Trophoblast cell (in vitro differentiated cells and primary cell): ENCODE measurements at regions not wholly inside any gene's neighbourhood (a gene's known extent, or its start where the extent isn't known, plus 50 kb on each side); places are given as distances from the start of the nearest gene placed in this dataset.
"Not testable (repeated sequence)": the region's sequence is repeated elsewhere in the genome, so short reads cannot be mapped to it uniquely, and the experiment has no call there.

Experiments used
- DNase-seq, 2 donors: peaks; one replicate each; pipeline ENCODE4 v3.0.0-alpha.2; 2016
- H2AFZ ChIP-seq: 2 replicates; pipeline ENCODE4 v1.6.1; 2013; ENCODE audit warnings: low read length, moderate library complexity, mild to moderate bottlenecking; ENCODE audit not compliant: insufficient read depth, poor library complexity
- H2AK5ac ChIP-seq: 2 replicates; pipeline ENCODE4 v1.6.1; 2013; ENCODE audit warnings: mild to moderate bottlenecking, low read length
- H2BK120ac ChIP-seq: 2 replicates; pipeline ENCODE4 v1.6.1; 2013; ENCODE audit warnings: low read length, mild to moderate bottlenecking, moderate library complexity; ENCODE audit not compliant: insufficient read depth, poor library complexity
- H2BK12ac ChIP-seq: 2 replicates; pipeline ENCODE4 v1.6.1; 2013; ENCODE audit warnings: mild to moderate bottlenecking, low read length, moderate library complexity
- H2BK5ac ChIP-seq: 2 replicates; pipeline ENCODE4 v1.6.1; 2013; ENCODE audit warnings: low read length, low read depth, moderate library complexity, mild to moderate bottlenecking; ENCODE audit not compliant: poor library complexity
- H3K14ac ChIP-seq: 2 replicates; pipeline ENCODE4 v1.6.1; 2013; ENCODE audit warnings: mild to moderate bottlenecking, low read length
- H3K18ac ChIP-seq: 2 replicates; pipeline ENCODE4 v1.6.1; 2013; ENCODE audit warnings: mild to moderate bottlenecking, low read length
- H3K23ac ChIP-seq: 2 replicates; pipeline ENCODE4 v1.6.1; 2013; ENCODE audit warnings: low read length
- H3K27ac ChIP-seq: 2 replicates; pipeline ENCODE4 v1.5.1; 2013; ENCODE audit warnings: low read depth, mild to moderate bottlenecking, inconsistent platforms, low read length, moderate library complexity
- H3K27me3 ChIP-seq: 2 replicates; pipeline ENCODE4 v1.6.1; 2013; ENCODE audit warnings: inconsistent platforms, mild to moderate bottlenecking, low read length, moderate library complexity; ENCODE audit not compliant: insufficient read depth
- H3K36me3 ChIP-seq, 2 experiments: 1 replicate in 1 of 2; 2 replicates in 1 of 2; pipeline ENCODE4 v1.6.1; 2013; ENCODE audit warnings: low read length in 2 of 2, mild to moderate bottlenecking in 2 of 2, moderate library complexity in 1 of 2; ENCODE audit not compliant: insufficient read depth in 2 of 2, control insufficient read depth in 1 of 2
- H3K4ac ChIP-seq: 2 replicates; pipeline ENCODE4 v1.6.1; 2013; ENCODE audit warnings: low read depth, mild to moderate bottlenecking, low read length, moderate library complexity
- H3K4me1 ChIP-seq, 2 experiments: 1 replicate in 1 of 2; 2 replicates in 1 of 2; pipeline ENCODE4 v1.6.1; 2013; ENCODE audit warnings: low read length in 2 of 2, mild to moderate bottlenecking in 2 of 2, moderate library complexity in 1 of 2; ENCODE audit not compliant: insufficient read depth in 2 of 2, control insufficient read depth in 1 of 2
- H3K4me2 ChIP-seq: 2 replicates; pipeline ENCODE4 v1.6.1; 2013; ENCODE audit warnings: inconsistent platforms, mild to moderate bottlenecking, low read length, moderate library complexity
- H3K4me3 ChIP-seq: 2 replicates; pipeline ENCODE4 v1.5.1; 2013; ENCODE audit warnings: mild to moderate bottlenecking, low read depth, low read length, inconsistent platforms
- H3K79me1 ChIP-seq: one replicate; pipeline ENCODE4 v1.6.1; 2013; ENCODE audit warnings: low read length
- H3K79me2 ChIP-seq: 2 replicates; pipeline ENCODE4 v1.6.1; 2013; ENCODE audit warnings: low read length, mild to moderate bottlenecking; ENCODE audit not compliant: control insufficient read depth, insufficient read depth, poor library complexity
- H3K9ac ChIP-seq: 2 replicates; pipeline ENCODE4 v1.6.1; 2013; ENCODE audit warnings: mild to moderate bottlenecking, low read length
- H3K9me3 ChIP-seq: 2 replicates; pipeline ENCODE4 v1.6.1; 2013; ENCODE audit warnings: low read depth, mild to moderate bottlenecking, control low read depth, inconsistent platforms, low read length; ENCODE audit not compliant: insufficient read depth
- H4K12ac ChIP-seq: 2 replicates; pipeline ENCODE4 v1.6.1; 2013; ENCODE audit warnings: low read depth, mild to moderate bottlenecking, low read length, moderate library complexity
- H4K8ac ChIP-seq: 2 replicates; pipeline ENCODE4 v1.6.1; 2013; ENCODE audit warnings: low read depth, mild to moderate bottlenecking, low read length, moderate library complexity
- H4K91ac ChIP-seq: one replicate; pipeline ENCODE4 v1.6.1; 2013; ENCODE audit warnings: low read depth, mild to moderate bottlenecking, low read length, moderate library complexity
- WGBS: extraction: QIAGEN DNeasy Blood & Tissue Kit; methylation state at CpG from one replicate; pipeline ENCODE4 v1.1.7; 2013; ENCODE audit warnings: missing lambda C conversion rate; ENCODE audit not compliant: insufficient read length, insufficient coverage; ENCODE audit errors: extremely low coverage; 5-methylcytosine and 5-hydroxymethylcytosine counted together

DNA sequence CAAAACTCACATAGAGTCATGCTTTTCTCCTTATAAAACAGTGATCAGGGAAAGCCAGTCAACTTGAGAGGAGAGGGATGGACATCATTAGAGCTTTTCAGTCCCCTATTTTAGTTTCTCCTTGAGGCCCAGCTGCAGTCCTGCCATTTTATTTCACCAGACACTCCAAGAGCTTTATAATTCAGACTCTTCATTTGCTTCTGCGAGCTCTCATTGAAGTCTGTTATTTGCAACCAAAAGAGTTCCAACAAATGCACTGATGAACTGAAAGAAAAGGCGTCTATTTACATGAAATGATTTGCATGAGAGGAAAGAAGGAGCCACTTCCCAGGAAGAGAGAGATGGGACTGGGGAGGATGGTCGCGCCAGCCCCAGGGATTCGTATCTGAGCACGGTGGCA lies 86.8 kb downstream of the NDUFA12 start:
- Histone ChIP-seq H3K9me3 (peaks cover 2% of the 10 kb centered on the region), H2BK5ac (no peak overlapping the region), H3K4me1 (no peaks in the 10 kb centered on the region), H3K4me3 (no peak overlapping the region), H3K36me3 (no peaks in the 10 kb centered on the region), H3K27me3 (no peaks in the 10 kb centered on the region), H3K23ac (no peak overlapping the region), H3K14ac (no peak overlapping the region), H3K79me1 (no peaks in the 10 kb centered on the region), H4K8ac (no peak overlapping the region), H3K9ac (no peak overlapping the region), H3K79me2 (no peaks in the 10 kb centered on the region), H2AFZ (no peak overlapping the region), H4K91ac (no peak overlapping the region), H2AK5ac (no peak overlapping the region), H3K4me2 (no peak overlapping the region), H4K12ac (no peak overlapping the region), H3K27ac (no peak overlapping the region), H2BK12ac (no peak overlapping the region), H2BK120ac (no peak overlapping the region), H3K18ac (no peak overlapping the region), H3K4ac (no peak overlapping the region)
- no CpG with 5 or more reads among the region's 6 CpGs for WGBS
- DNase-seq = no peak

- no peak overlapping the region for H4K12ac ChIP-seq
- H2BK5ac ChIP-seq = no peak overlapping the region
- H2AK5ac ChIP-seq = no peak overlapping the region
- no peaks in the 10 kb centered on the region for H3K4me1 ChIP-seq
- H2AFZ ChIP-seq = no peak overlapping the region
- no peak overlapping the region for H4K8ac ChIP-seq
- no peak overlapping the region for H2BK120ac ChIP-seq
- peaks cover 6% of the 10 kb centered on the region for H3K9me3 ChIP-seq
- H3K14ac ChIP-seq = no peak overlapping the region
- H3K4me3 ChIP-seq = no peak overlapping the region
- H3K79me1 ChIP-seq = no peaks in the 10 kb centered on the region
- no CpG with 5 or more reads among the region's 4 CpGs for WGBS
- no peak overlapping the region for H3K23ac ChIP-seq
- no peaks in the 10 kb centered on the region for H3K79me2 ChIP-seq
- no peak overlapping the region for H3K27ac ChIP-seq
- no peak overlapping the region for H2BK12ac ChIP-seq
- no peak overlapping the region for H3K4me2 ChIP-seq
- no peak overlapping the region for H4K91ac ChIP-seq
- no peak overlapping the region for H3K9ac ChIP-seq
- H3K27me3 ChIP-seq = no peaks in the 10 kb centered on the region
- no peak overlapping the region for H3K18ac ChIP-seq
- H3K36me3 ChIP-seq = no peaks in the 10 kb centered on the region
- H3K4ac ChIP-seq = no peak overlapping the region
- no peak for DNase-seq
These were observed 93.8 kb downstream of the NDUFA12 start for GRCh38 chr12:94909663-94910062.

GRCh38 chr12:94905749-94906148 lies 97.7 kb downstream of the NDUFA12 start:
- not testable (repeated sequence) for H2BK5ac ChIP-seq, H4K91ac ChIP-seq, H3K27ac ChIP-seq, H3K9me3 ChIP-seq, H2BK120ac ChIP-seq, H3K23ac ChIP-seq, H3K4ac ChIP-seq, H3K4me2 ChIP-seq, H4K12ac ChIP-seq, H3K4me1 ChIP-seq, H3K14ac ChIP-seq, H3K4me3 ChIP-seq, DNase-seq, H3K18ac ChIP-seq, H3K36me3 ChIP-seq, H2BK12ac ChIP-seq, H3K27me3 ChIP-seq, H2AK5ac ChIP-seq, H4K8ac ChIP-seq, H3K79me2 ChIP-seq, H3K79me1 ChIP-seq, H2AFZ ChIP-seq, H3K9ac ChIP-seq
- no CpG with 5 or more reads among the region's 4 CpGs for WGBS

DNA sequence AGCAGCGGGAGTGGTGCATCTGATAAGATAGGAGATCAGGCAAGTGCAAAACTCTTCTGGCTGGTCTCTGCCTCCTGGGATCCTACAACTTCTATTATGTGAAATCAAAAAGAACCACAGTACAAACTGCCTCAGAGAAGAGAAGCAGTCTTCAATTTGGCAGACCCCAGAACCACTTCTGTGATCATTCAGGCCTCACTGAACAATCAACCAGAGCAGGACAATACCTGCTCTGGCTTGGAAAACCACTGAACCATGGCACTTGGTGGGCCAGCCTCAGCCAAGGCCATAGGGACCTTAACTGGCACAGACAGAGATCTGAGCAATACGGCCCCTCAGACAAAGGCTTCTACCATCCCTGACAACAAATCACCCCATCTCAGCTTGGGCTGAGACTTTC lies 103.0 kb downstream of the NDUFA12 start:
- DNase-seq = no peak
- Histone ChIP-seq H3K79me1 (no peaks in the 10 kb centered on the region), H3K4ac (no peak overlapping the region), H3K36me3 (no peaks in the 10 kb centered on the region), H2BK120ac (no peak overlapping the region), H3K79me2 (no peaks in the 10 kb centered on the region), H3K9me3 (peaks cover 2% of the 10 kb centered on the region), H2AFZ (no peak overlapping the region), H2BK12ac (no peak overlapping the region), H3K18ac (no peak overlapping the region), H4K91ac (no peak overlapping the region), H3K9ac (no peak overlapping the region), H3K4me1 (no peaks in the 10 kb centered on the region), H2AK5ac (no peak overlapping the region), H3K14ac (no peak overlapping the region), H4K8ac (no peak overlapping the region), H3K4me3 (no peak overlapping the region), H3K27ac (no peak overlapping the region), H4K12ac (no peak overlapping the region), H3K4me2 (no peak overlapping the region), H3K23ac (no peak overlapping the region), H2BK5ac (no peak overlapping the region), H3K27me3 (no peaks in the 10 kb centered on the region)
- WGBS = no CpG with 5 or more reads among the region's 2 CpGs
